Neural crest cell (in vitro differentiated cells): ENCODE measurements at regions not wholly inside any gene's neighbourhood (a gene's known extent, or its start where the extent isn't known, plus 50 kb on each side); places are given as distances from the start of the nearest gene placed in this dataset.

Experiments used
- DNase-seq: peaks from one replicate; pipeline ENCODE4 v3.0.0; 2021; ENCODE audit warnings: low read depth, mixed read lengths, low spot score
- H3K27ac Mint-ChIP-seq: one replicate; pipeline ENCODE4 v1.8.0; 2021; ENCODE audit warnings: mild to moderate bottlenecking, mixed read lengths; ENCODE audit not compliant: unreplicated experiment
- H3K27me3 Mint-ChIP-seq: 2 replicates; pipeline ENCODE4 v1.8.0; 2021; ENCODE audit warnings: low read depth, mild to moderate bottlenecking, mixed read lengths
- H3K36me3 Mint-ChIP-seq: 2 replicates; pipeline ENCODE4 v1.8.0; 2021; ENCODE audit warnings: low read depth, mild to moderate bottlenecking, mixed read lengths
- H3K4me1 Mint-ChIP-seq: 2 replicates; pipeline ENCODE4 v1.8.0; 2021; ENCODE audit warnings: mixed read lengths
- H3K4me3 Mint-ChIP-seq: one replicate; pipeline ENCODE4 v1.8.0; 2021; ENCODE audit warnings: mild to moderate bottlenecking, mixed read lengths
- H3K9me3 Mint-ChIP-seq: 2 replicates; pipeline ENCODE4 v1.8.0; 2021; ENCODE audit warnings: mixed read lengths
- CTCF ChIP-seq: fragments of 200-600 bp; sonication (generic); conservative IDR thresholded peaks from 2 replicates; pipeline ENCODE4 v1.5.0; 2021; ENCODE audit warnings: antibody characterized with exemption, mild to moderate bottlenecking

DNA sequence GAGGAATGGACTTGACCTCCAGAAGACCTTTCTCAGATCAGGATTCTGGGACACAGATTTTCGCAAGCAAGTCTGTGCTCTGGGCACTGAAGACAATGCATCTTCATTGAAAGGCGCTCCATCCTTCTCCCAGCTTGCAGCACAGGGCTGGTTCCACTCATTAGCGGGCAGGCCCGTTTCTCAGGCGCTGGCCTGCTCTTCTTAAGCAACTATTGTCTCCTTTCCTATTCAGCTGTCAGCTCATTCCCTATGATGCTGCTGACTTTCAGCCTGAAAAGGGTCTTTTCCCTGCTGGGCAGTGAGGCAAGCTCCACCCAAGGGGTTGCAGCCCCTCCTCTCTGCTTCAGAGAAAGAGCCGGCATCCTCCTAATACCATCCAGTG is 91.9 kb upstream of the PLXNA2 start:
- H3K27ac Mint-ChIP-seq = no peak overlapping the region
- peaks cover 14% of the 10 kb centered on the region for H3K27me3 Mint-ChIP-seq
- no peak for TF ChIP-seq CTCF
- H3K9me3 Mint-ChIP-seq = no peaks in the 10 kb centered on the region
- H3K4me1 Mint-ChIP-seq = peaks cover 38% of the 10 kb centered on the region
- DNase-seq = peak; percentile 36
- H3K4me3 Mint-ChIP-seq = peak overlapping the region; percentile 28
- H3K36me3 Mint-ChIP-seq = no peaks in the 10 kb centered on the region

DNA sequence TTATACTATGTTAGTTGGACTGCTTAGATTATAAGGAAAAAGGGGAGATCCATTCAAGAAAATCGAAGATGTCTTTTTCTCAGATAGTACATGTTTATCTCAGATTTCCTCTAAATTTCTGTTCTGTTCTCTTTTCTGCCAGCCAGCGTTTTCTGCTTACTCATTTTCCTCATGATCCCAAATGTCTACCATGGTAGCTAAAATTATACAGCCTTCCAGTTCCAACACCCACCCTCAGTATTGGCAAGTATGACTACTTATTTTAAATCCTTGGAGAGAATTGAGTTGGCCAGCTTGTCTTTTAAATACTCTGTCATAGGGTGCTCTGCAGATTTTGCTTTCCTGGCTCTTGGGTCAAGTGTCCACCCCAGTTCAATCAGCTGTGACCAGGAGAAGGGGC is 95.7 kb upstream of the PLXNA2 start:
- H3K27ac Mint-ChIP-seq = no peak overlapping the region
- no peaks in the 10 kb centered on the region for H3K36me3 Mint-ChIP-seq
- peaks cover 2% of the 10 kb centered on the region for H3K9me3 Mint-ChIP-seq
- H3K27me3 Mint-ChIP-seq = peaks cover 16% of the 10 kb centered on the region
- no peak for DNase-seq
- no peak for TF ChIP-seq CTCF
- H3K4me3 Mint-ChIP-seq = no peak overlapping the region
- peaks cover 33% of the 10 kb centered on the region for H3K4me1 Mint-ChIP-seq

DNA sequence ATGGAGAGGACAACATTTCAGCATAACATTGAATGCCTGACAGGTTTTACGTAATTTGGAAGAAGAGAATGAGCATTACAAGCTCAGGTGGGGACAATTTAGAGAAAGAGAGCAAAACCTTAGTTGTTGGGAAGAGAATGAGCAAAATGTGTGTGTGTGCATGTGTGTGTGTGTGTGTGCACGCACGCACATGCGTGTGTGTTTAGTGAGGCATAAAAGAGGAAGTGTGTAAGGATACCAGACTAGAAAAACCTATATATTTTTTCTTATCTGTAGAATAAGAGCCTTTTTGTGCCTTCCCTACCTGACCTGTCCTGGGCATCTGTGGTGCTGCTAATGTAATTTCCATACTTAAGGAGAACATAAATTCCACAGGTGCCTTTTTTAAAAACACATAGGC is 99.0 kb upstream of the PLXNA2 start:
- H3K36me3 Mint-ChIP-seq = no peaks in the 10 kb centered on the region
- DNase-seq = no peak
- H3K27me3 Mint-ChIP-seq = peaks cover 7% of the 10 kb centered on the region
- no peak overlapping the region for H3K27ac Mint-ChIP-seq
- H3K4me3 Mint-ChIP-seq = no peak overlapping the region
- TF ChIP-seq CTCF = no peak
- peaks cover 12% of the 10 kb centered on the region for H3K4me1 Mint-ChIP-seq
- H3K9me3 Mint-ChIP-seq = peaks cover 2% of the 10 kb centered on the region

GRCh38 chr1:208344202-208344857 is 100.1 kb upstream of the PLXNA2 start:
- peaks cover 16% of the 10 kb centered on the region for H3K4me1 Mint-ChIP-seq
- no peak for DNase-seq
- TF ChIP-seq CTCF = no peak
- no peak overlapping the region for H3K4me3 Mint-ChIP-seq
- no peaks in the 10 kb centered on the region for H3K36me3 Mint-ChIP-seq
- H3K27me3 Mint-ChIP-seq = peaks cover 3% of the 10 kb centered on the region
- peaks cover 2% of the 10 kb centered on the region for H3K9me3 Mint-ChIP-seq
- no peak overlapping the region for H3K27ac Mint-ChIP-seq

DNA sequence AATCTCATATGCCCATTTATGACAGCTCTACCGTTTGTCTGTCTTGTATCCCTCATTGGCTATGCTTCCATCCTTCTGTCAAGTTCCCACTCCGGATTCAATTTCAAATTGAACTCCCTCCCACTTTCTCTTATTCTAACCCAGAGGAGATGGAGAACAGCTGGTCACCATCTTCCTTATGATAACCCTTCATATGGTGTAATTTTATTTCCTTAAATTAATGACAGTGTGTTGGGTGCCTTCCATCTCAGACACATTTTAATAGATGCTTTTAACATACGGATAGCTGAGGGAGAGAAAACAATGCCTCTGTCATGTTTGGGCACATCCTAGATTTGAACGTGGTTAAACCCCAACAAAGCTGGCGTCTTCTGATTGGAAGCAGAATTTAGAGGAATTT is 103.0 kb upstream of the PLXNA2 start:
- Mint-ChIP-seq H3K4me3 (no peak overlapping the region), H3K4me1 (peaks cover 25% of the 10 kb centered on the region), H3K27ac (no peak overlapping the region), H3K27me3 (peaks cover 3% of the 10 kb centered on the region), H3K36me3 (no peaks in the 10 kb centered on the region), H3K9me3 (peaks cover 2% of the 10 kb centered on the region)
- no peak for TF ChIP-seq CTCF
- no peak for DNase-seq
